ENCODE measurements at regions not wholly inside any gene's neighbourhood (a gene's known extent, or its start where the extent isn't known, plus 50 kb on each side); places are given as distances from the start of the nearest gene placed in this dataset.

GRCh38 chr9:134970719-134971118, 53.0 kb upstream of the FCN1 start:
- H3K4me2 ChIP-seq (ENCODE audit: insufficient read depth, insufficient read length, low read length): no peak overlapping the region
- H3K18ac ChIP-seq (ENCODE audit: insufficient read length, low read depth, low read length): no peak overlapping the region
- no peaks in the 10 kb centered on the region for H4K20me1 ChIP-seq (ENCODE audit: control insufficient read depth, insufficient read depth, insufficient read length)
- TF ChIP-seq CTCF (conservative IDR thresholded peaks at IDR 0.05): no peak
- no peaks in the 10 kb centered on the region for H3K9me3 ChIP-seq (ENCODE audit: control insufficient read depth, low read depth, low read length)
- no peak overlapping the region for H2AK5ac ChIP-seq (ENCODE audit: insufficient read length, low read length)
- peaks cover 54 to 62% of the 10 kb centered on the region in 2 experiments for H3K4me1 Mint-ChIP-seq
- no peaks in the 10 kb centered on the region for H3K79me1 ChIP-seq (ENCODE audit: insufficient read depth, low read depth, low read length, poor library complexity, severe bottlenecking)
- no peaks in the 10 kb centered on the region for H3K23me2 ChIP-seq (ENCODE audit: insufficient read length, low read depth, low read length, poor library complexity, severe bottlenecking)
- H2BK5ac ChIP-seq (ENCODE audit: insufficient read length, low read length): no peak overlapping the region
- WGBS (ENCODE audit: extremely low coverage, insufficient read length, low lambda C conversion rate): no CpG with 5 or more reads among the region's 7 CpGs
- no peak overlapping the region for H3K23ac ChIP-seq (ENCODE audit: insufficient read length, low read depth, low read length)
- H3K36me3 Mint-ChIP-seq (ENCODE audit: insufficient read depth in 1 of 3, low read depth in 3 of 3): no peaks in the 10 kb centered on the region
- H2BK15ac ChIP-seq (ENCODE audit: low read depth, low read length): no peak overlapping the region
- H3K4me1 ChIP-seq (ENCODE audit: insufficient read depth, low read length): peaks cover 4% of the 10 kb centered on the region; the same call in 1 of the 2 replicates
- no peak overlapping the region for H2AFZ ChIP-seq (ENCODE audit: low read length)
- no peak overlapping the region for H3K14ac ChIP-seq (ENCODE audit: insufficient read depth, low read length)
- no peak overlapping the region for H2BK12ac ChIP-seq (ENCODE audit: insufficient read length, low read depth, low read length)
- H4K8ac ChIP-seq (replicated peaks; ENCODE audit: insufficient read length, low read depth, low read length): no peak overlapping the region
- no peak overlapping the region for H4K91ac ChIP-seq (ENCODE audit: insufficient read length, low read depth, low read length)
- H3K9me3 Mint-ChIP-seq: no peaks in the 10 kb centered on the region; a peak in 1 of 5 replicates
- no peak for DNase-seq
- H2BK20ac ChIP-seq (ENCODE audit: low read depth, low read length, poor library complexity, severe bottlenecking): no peak overlapping the region
- H3K79me2 ChIP-seq (ENCODE audit: insufficient read depth, low read length): no peaks in the 10 kb centered on the region
- H2BK120ac ChIP-seq (ENCODE audit: low read depth, low read length, poor library complexity, severe bottlenecking): no peak overlapping the region
- no peak overlapping the region for H3K4me3 Mint-ChIP-seq
- no peak overlapping the region for H4K5ac ChIP-seq (ENCODE audit: insufficient read length, low read depth, low read length)
- H3T11ph ChIP-seq (ENCODE audit: low read length): no peak overlapping the region
- H3K9ac ChIP-seq (ENCODE audit: extremely low read depth, insufficient read length, low read length): no peak overlapping the region
- no peak overlapping the region for H3K27ac ChIP-seq (ENCODE audit: insufficient read length, low read depth, low read length)
- no peak overlapping the region for H3K56ac ChIP-seq (ENCODE audit: insufficient read length, low read depth, low read length)
- no peak overlapping the region for H3K27ac Mint-ChIP-seq
- H3K27me3 ChIP-seq (ENCODE audit: insufficient read depth, low read length): no peaks in the 10 kb centered on the region
- no peak overlapping the region for H3K4ac ChIP-seq (ENCODE audit: low read depth, low read length)
- peaks cover 23% of the 10 kb centered on the region for H3K27me3 Mint-ChIP-seq (ENCODE audit: low read depth)

Measured in H9 (cell line).